Kidney epithelial cell (primary cell): ENCODE measurements at regions not wholly inside any gene's neighbourhood (a gene's known extent, or its start where the extent isn't known, plus 50 kb on each side); places are given as distances from the start of the nearest gene placed in this dataset.

Experiments
- DNase-seq: peaks from one replicate; pipeline ENCODE4 v3.0.0-alpha.2; 2010; ENCODE audit warnings: low read depth
- H3K27me3 ChIP-seq: 2 replicates; pipeline ENCODE4 v1.6.0; 2011; ENCODE audit warnings: low read length; ENCODE audit not compliant: control insufficient read depth, insufficient read depth
- H3K36me3 ChIP-seq: 2 replicates; pipeline ENCODE4 v1.5.1; 2011; ENCODE audit warnings: low read length; ENCODE audit not compliant: control insufficient read depth, insufficient read depth
- H3K4me3 ChIP-seq: 2 replicates; pipeline ENCODE4 v1.5.1; 2011; ENCODE audit warnings: low read depth, mild to moderate bottlenecking, control low read depth, low read length
- TF ChIP-seq, protein P1 (sequence below): IDR thresholded peaks from 2 replicates; pipeline ENCODE4 v1.5.1; 2011; ENCODE audit warnings: mild to moderate bottlenecking, moderate library complexity, low read length, control low read depth, inconsistent platforms; ENCODE audit not compliant: insufficient read depth, poor library complexity, severe bottlenecking

DNA sequence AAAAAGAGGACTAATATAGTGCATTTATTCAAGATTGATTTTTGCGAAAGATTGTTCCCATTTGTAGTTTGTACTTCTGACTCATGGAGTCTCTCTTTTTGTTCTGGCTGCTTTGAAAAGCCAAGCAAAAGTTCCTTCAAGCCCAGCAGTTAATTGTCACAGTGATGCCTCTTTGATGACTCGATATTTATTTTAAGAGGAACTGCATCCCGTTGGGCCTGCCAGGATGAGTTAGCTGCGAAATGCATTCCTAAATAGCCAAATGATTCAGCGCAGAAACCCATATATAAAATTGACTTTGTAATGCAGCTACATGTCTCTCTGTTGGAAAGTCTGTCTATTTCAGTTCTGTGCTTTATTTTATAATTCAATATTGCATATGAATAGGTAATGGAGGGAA lies 295.1 kb downstream of the GBA3 start:
- no peak overlapping the region for H3K4me3 ChIP-seq
- peak; percentile 52 for DNase-seq
- no peaks in the 10 kb centered on the region for H3K27me3 ChIP-seq
- TF ChIP-seq, protein P1, sequence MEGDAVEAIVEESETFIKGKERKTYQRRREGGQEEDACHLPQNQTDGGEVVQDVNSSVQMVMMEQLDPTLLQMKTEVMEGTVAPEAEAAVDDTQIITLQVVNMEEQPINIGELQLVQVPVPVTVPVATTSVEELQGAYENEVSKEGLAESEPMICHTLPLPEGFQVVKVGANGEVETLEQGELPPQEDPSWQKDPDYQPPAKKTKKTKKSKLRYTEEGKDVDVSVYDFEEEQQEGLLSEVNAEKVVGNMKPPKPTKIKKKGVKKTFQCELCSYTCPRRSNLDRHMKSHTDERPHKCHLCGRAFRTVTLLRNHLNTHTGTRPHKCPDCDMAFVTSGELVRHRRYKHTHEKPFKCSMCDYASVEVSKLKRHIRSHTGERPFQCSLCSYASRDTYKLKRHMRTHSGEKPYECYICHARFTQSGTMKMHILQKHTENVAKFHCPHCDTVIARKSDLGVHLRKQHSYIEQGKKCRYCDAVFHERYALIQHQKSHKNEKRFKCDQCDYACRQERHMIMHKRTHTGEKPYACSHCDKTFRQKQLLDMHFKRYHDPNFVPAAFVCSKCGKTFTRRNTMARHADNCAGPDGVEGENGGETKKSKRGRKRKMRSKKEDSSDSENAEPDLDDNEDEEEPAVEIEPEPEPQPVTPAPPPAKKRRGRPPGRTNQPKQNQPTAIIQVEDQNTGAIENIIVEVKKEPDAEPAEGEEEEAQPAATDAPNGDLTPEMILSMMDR = no peak
- H3K36me3 ChIP-seq = no peaks in the 10 kb centered on the region

DNA sequence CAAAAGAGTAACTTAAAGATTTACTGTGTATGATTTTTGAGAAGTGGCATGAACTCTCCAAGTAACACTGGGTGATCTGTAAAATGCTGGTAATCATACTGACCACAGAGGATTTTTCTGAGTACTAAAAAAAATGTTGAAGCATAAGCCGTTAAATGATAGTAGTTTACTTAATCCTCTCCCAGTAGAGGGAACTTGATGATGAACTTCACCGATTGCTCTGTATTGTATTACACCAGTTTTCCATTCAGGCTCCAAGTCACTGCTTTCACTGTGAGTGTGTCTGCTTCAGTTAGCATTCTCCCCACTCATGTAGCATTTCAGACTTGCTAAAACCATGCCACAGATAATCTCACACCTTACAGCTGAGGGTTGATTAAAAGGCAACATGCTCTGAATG lies 294.1 kb downstream of the GBA3 start:
- H3K27me3 ChIP-seq = no peaks in the 10 kb centered on the region
- TF ChIP-seq, protein P1 = no peak
- H3K36me3 ChIP-seq = no peaks in the 10 kb centered on the region
- no peak overlapping the region for H3K4me3 ChIP-seq
- DNase-seq = no peak

DNA sequence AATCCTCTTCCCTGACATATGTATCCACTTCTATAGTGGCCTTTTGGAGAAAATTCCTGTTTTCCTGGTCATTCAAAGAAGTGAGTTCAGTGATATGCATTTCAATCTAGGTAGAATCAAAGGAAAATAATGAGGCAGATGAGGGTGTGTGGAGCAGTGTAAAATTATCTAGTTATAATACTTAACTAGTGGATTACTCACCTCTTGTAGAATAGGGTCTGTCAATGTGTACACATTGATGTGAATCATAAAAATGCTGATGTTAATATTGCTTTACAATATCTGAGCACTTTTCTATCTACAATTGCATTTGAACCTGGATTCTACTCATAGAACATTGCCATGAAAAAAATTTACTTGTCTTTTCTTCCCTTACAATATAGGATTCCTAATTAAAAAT lies 293.5 kb downstream of the GBA3 start:
- TF ChIP-seq, protein P1 = no peak
- Histone ChIP-seq H3K36me3 (no peaks in the 10 kb centered on the region), H3K27me3 (no peaks in the 10 kb centered on the region), H3K4me3 (no peak overlapping the region)
- DNase-seq = no peak

DNA sequence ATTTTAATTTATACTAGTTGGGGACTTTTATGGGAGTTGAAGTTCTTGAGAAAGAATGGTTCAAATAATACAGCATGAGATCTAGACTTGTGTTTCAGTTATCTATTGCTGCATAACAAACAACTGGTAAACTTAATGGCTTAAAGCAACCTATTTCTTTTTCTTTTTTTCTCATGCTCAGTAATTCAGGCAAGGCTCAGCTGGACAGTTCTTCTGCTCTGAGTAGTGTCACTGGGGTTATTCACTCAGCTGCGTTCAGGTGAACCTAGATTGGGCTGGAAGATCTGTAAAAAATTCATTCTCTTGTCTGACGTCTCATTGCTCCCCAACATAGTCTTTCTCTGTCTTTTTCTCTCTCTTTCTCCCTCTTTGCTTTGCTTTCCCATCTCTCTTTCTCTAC lies 291.7 kb downstream of the GBA3 start:
- Histone ChIP-seq H3K4me3 (no peak overlapping the region), H3K36me3 (no peaks in the 10 kb centered on the region), H3K27me3 (no peaks in the 10 kb centered on the region)
- TF ChIP-seq, protein P1 = no peak
- DNase-seq = no peak

DNA sequence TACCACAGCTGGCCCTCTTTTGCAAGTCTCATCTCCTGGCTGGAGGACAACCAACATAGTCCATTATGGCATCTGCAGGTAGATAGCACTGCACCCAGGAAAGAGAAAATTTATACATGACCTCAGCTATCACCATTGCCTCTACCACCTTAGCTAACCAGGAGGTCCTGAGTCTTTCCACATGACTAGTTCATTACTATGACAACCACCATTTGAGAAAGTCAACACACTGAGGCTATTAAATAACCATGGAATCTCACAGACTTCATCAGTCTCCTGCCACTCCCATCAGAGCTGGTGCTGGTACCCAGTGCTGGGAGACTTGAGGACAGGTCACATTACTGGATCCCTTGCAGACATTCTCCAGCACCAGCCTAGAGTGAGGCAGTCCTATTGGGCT lies 285.9 kb downstream of the GBA3 start:
- TF ChIP-seq, protein P1 = no peak
- no peaks in the 10 kb centered on the region for H3K36me3 ChIP-seq
- peak; percentile 65 for DNase-seq
- no peak overlapping the region for H3K4me3 ChIP-seq
- H3K27me3 ChIP-seq = no peaks in the 10 kb centered on the region

DNA sequence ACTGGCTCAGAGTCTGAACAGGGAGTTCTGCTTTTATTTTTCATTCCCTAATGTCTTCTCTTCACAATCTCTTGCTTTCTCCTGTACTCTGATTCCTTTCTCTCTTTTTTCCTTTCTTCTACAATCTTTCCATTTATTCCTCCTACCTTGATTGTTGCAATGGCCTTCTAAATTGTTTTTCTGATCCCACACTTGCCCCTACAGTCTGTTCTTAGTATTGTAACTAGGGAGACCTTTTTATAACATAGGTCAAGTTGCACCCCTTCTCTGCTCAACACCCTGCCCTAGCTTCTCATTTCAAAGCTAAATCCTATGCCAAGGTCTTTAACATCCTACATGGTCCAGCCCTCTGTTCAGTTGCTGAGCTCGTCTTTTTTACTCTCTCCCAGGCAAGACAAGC lies 277.9 kb downstream of the GBA3 start:
- Histone ChIP-seq H3K27me3 (no peaks in the 10 kb centered on the region), H3K36me3 (no peaks in the 10 kb centered on the region), H3K4me3 (no peak overlapping the region)
- TF ChIP-seq, protein P1 = no peak
- no peak for DNase-seq
